B cell (primary cell): ENCODE measurements at regions not wholly inside any gene's neighbourhood (a gene's known extent, or its start where the extent isn't known, plus 50 kb on each side); places are given as distances from the start of the nearest gene placed in this dataset.

Experiments
- CTCF ChIP-seq: fragments of 200-600 bp; IDR thresholded peaks from one replicate; pipeline ENCODE4 v1.8.0; 2022; ENCODE audit warnings: antibody characterized with exemption, mild to moderate bottlenecking
- EZH2 ChIP-seq: IDR thresholded peaks from 2 replicates; pipeline ENCODE4 v1.6.1; 2012; ENCODE audit warnings: borderline replicate concordance, low read depth, mild to moderate bottlenecking, moderate library complexity, low read length; ENCODE audit not compliant: insufficient read depth, poor library complexity, severe bottlenecking

- TF ChIP-seq CTCF (no peak), EZH2 (no peak)
These were observed 628.4 kb upstream of the ALCAM start for GRCh38 chr3:104738271-104738670.
